GM18867 (cell line): ENCODE measurements at regions not wholly inside any gene's neighbourhood (a gene's known extent, or its start where the extent isn't known, plus 50 kb on each side); places are given as distances from the start of the nearest gene placed in this dataset.

ENCODE experiments used
- ATAC-seq: cut with Tn5 transposase; IDR thresholded peaks from one replicate; pipeline ENCODE4 v1.9.1; 2021; ENCODE audit warnings: mild to moderate bottlenecking, moderate library complexity; ENCODE audit not compliant: unreplicated experiment

DNA sequence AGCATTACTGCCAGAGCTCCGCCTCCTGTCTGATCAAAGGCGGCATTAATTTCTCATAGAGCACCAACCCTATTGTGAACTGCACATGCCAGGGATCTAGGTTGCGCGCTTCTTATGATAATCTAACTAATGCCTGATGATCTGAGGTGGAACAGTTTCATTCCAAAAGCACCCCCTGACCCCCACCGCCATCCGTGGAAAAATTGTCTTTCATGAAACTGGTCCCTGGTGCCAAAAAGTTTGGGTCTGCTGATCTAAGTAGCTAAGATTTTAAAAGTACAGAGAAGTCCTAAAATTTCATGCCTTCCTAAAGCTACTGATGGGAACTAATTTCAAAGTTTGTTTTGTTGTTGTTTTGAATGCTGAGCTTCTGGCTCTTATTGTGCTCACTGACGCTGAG, 281.6 kb downstream of the PRL start:
- no peak for ATAC-seq

DNA sequence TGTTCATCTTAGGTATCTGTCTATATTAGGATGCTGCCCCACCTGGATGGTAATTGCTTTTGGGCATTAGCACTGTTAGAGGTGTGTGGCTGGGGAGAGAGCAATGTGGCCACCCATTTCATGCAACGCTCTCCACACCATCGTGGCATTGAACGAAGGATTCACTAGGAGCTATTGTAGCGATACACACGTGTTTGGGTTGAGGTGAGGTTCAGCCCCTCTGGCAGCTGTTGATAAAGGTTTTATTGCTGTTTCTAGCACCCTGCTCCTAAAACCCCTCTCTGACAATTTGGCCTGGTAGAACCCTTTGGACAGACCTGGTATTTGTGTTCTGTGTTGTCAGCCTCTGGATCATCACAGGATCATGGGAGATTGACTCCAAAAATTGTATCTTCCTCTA, 280.9 kb downstream of the PRL start:
- ATAC-seq, result no peak

DNA sequence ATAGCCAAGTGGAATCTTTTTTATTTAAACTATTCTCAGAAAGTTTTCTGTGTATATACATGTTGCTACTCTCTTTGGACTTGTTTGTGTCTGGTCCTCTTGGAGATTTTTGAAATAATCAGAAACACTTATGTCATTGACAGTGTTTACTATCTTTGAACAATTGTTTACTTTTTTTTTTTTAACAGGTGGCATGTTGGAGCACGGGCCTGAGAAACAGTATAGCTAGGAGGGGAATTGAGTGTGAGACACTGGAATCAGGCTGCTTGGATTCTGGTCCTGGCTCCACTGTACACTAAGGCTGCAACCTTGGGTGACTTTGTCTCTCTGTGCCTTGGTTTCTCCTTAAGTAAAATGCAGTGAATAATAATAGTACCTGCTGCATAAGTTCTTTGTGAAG, 279.6 kb downstream of the PRL start:
- ATAC-seq, result no peak

DNA sequence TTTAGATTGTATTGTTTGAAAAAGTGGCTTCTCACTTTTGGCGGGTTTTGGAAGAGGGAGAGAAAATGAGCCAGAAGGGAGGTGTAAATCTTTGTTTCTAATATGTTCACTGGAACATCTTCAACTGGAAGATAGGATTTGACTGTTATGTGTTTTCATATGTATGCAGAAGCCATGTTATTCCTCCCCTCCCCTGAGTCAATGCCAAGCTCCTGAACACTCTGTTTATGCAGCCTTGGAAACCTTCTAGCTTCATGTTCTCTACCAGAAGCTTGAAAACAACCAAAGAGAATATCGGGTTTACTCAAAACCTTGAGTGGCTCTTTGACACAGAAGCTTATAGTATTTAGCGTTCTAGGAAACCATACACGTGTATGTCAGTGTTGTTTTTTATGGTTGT, 279.1 kb downstream of the PRL start:
- no peak for ATAC-seq

DNA sequence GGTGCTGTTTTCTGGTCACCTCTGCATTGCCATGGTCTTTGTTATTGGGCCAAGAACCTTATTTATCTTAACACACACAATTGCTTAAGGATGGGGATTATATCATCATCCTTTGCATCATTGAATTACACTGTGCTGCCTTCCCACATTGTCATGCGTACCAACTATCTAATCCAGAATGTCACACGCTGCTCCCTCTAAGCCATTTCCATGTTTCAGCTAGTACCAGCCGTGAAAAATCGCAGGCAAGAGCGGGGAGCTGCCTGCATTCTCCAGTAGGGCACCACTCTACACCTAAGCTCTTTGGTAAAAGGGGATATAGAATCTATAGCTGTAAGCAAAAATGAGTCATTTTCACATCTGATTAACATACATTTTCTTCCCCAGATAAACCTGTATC, 277.0 kb downstream of the PRL start:
- no peak for ATAC-seq

DNA sequence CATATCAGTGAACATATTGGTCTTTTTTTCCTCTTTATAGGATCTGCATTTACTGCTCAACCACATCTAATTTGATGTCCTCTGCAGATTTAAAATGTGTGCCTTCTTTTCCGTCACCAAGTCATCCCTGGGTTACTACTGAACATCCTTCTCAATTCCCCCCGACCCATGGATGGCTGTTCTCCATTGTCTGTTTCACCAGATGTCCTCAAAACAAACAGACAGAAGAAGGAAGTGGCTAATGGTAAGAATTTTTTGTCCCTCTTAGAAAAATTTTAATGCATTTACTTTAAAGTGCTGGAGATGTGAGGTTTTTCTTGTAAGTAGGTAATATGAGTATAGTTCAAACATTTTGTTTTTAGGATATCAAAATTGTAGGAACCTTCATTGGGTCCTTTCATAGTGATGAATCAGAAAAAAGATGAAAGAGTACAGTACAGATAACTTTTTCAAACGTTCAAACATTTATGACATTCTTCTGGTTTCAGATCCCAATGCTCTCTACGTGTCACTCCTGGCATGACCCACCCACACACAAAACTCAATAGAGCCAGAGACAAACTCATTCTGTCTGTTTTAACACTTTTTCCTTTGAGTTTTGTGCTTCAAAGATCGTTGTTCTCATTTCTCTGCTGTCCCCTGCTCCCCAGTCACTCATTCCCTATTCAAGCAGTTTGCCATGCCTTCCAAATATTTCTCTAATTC, 276.4 kb downstream of the PRL start:
- no peak for ATAC-seq

DNA sequence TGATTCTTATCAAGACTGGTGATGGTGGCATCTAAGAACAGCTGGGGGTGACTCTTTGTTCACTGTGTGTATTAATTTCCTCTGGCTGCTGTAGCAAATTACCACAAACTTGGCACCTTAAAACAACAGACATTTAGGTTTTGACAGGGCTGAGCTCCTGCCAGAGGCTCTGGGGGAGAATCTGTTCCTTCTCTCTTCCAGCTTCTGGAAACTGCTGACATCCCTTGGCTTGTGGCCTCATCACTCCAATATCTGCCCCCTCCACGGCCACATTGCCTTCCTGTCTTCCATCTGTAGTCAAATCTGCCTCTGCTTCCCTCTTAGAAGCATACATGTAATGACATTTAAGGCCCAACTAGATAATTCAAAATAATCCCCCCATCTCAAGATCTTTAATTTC, 274.9 kb downstream of the PRL start:
- ATAC-seq, result no peak

DNA sequence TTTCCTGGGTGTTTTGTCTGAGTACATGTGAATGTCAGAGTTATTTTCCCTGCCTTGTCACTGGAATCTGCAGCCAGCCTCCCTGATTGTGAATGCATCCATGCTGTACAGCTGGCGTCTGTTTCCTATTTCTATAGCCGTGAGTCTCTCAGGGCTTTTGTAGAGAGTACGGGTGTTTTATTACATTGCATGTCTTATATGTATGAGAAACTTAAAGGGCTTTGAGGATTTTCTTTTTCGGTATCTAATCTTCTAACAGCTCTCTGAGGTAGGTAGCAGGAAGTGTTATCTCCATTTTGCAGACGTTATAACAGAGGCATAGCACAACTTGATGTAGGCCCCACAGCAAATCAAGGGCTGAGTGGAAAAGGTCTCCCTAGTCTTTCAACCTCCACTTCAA, 272.9 kb downstream of the PRL start:
- no peak for ATAC-seq

DNA sequence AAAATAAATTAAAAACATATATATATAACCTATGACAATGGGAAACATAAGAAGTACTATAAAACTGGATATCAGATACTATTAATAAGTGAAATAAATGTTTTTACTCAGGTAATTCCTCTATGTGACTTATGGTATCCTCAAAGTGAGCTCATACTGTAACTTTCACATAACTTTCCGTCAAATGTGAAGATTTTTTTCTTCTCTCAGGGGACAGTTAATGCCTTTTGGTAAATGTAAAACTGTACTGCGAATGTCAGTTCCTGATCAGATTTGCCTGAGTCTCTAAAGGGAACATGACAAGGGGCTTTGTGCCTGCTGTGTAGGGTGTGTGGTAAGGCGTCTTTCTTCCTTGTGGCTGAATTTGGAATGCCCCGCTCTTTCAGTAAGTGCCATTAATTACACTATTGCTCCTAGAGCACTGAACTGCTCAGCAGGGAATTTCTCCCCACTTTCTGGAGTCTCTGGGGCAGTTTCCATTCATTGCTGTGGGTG, 271.8 kb downstream of the PRL start:
- ATAC-seq, result no peak

DNA sequence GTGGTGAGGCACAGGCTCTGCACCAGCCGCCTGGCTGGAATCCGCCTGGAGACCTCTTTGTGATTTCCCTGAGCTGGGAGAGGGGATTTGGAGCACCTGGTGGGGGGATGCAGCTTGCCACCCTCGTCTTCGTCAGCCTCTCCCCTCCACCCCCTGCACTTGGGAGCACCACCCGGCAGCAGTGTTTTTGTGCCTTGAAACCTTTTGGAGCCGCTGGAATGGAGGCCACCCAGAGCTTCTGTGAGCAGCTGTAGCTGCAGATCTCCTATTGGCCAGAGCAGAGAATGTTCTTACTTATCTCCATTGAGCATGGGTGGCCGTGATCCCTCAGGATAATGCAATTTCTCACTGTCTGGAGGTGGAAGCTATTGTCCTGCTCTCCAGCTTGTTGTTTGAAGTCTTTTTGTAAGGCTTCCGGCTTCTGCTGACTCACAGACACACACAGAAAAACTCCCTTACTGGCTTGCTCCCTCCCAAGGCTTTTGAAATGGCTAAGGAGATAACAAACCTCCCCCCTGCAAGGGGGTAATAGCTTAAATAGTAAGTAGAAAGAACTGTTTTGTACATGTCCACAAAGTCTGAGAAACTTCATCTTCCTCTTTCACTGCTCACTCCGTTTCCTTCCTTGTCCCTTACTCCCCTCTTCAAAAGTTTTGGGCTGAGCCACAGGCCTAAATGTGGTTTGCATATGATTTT, 271.2 kb downstream of the PRL start:
- ATAC-seq, result peak; percentile 50

DNA sequence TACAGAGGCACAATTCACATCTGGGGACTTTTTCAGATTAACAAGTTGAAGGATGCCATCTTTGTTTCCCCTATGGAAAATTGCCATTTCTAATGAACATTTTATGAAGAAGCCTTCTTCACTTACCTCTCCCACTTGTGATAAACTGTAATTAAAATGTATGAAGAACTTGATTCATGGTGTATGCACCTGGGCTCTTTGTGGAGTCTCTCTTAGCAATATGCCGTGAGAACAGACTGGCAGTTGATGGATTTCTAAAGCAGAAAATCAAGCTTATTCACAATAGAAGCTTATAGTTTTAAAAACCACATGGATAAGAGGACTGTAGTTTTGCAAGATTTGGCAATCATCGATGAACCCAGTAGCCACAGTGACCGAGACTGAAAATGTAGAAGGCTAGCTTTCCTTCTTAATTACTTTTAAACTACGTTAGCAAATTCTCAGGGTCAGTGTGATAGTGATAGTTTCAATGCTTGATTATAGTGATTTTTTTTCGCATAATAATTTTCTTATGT, 270.6 kb downstream of the PRL start:
- peak; percentile 12 for ATAC-seq

DNA sequence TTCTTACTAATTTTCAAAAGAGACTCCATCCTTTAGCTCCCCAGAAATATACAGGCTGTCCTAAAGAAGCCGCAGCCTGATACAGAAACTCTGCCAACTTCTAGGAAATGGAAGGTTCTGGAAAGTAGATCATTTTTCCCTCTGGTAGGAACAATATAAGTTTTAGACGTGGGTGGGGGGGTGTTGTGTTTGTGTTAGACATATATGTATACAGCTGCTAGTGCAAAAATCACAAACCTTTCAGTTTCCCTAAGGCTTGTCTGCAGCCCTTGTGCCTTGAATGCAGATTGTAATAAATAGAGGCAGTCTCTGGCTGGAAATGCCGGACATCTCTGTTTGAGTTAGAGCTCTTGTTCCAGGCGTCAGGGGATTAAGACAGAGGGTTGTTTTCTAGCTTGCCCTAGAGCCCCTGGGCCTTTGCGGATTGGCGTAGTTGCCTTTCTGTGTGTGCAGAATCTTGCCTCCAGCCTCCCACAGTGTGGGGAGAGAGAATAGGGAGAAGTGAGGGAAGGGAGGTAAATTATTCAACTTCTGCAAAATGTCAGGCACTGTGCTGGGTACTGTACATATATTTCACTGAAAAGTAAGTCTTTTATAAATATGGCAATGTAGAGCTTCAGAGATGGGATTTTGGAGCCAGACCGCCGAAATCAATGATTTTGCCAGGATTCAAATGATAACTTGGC, 269.7 kb downstream of the PRL start:
- ATAC-seq, result no peak

DNA sequence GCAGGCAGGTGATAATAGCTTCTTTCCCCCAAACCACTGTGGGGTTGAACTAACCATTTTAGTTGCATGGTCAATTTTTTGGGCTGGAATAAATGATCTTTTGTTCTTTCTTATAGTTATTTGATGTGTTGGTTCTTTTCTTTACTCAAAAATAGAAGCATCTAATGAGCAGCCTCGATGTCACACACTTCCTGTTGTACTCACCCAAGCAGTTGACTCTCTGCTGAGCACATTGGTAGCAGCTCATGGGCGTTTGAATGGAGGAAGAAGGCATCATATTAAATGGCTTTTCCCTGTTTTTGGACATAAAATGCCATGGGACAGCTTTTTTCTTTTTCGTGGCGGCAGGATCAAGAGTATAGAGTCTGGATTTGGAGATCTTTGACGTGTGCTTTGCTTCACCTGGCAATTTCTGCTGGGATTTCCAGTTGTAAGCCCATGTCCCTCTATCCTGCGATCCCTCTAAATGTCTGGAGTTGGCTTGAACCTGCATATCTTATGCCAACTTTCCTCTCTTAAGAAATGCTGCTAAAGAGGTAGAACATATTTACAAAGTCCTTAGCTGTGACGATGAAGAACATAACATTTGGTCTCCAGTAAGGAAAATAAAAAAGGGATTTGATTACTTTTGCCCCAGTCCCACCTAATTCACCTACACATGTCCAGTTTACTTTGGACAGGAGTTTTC, 268.3 kb downstream of the PRL start:
- peak; percentile 39 for ATAC-seq

DNA sequence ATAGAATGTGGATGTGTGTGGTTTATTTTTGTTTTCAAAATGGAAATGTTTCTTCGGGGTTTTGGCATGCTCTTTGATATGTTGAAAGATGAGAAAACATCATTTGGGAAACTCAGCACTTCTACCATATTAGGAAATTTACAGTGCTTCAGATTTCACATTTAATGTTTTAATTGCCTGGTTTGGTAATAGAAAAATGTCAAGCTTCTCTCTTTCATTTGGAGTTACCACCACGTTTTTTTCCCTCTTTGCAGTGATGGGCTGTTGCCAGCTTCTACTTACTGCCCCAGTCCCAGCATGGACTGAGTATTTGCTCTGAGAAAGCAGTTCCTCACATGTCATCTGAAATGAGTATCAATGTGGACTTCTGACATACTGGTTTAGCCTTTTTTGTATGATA, 267.7 kb downstream of the PRL start:
- ATAC-seq, result no peak

DNA sequence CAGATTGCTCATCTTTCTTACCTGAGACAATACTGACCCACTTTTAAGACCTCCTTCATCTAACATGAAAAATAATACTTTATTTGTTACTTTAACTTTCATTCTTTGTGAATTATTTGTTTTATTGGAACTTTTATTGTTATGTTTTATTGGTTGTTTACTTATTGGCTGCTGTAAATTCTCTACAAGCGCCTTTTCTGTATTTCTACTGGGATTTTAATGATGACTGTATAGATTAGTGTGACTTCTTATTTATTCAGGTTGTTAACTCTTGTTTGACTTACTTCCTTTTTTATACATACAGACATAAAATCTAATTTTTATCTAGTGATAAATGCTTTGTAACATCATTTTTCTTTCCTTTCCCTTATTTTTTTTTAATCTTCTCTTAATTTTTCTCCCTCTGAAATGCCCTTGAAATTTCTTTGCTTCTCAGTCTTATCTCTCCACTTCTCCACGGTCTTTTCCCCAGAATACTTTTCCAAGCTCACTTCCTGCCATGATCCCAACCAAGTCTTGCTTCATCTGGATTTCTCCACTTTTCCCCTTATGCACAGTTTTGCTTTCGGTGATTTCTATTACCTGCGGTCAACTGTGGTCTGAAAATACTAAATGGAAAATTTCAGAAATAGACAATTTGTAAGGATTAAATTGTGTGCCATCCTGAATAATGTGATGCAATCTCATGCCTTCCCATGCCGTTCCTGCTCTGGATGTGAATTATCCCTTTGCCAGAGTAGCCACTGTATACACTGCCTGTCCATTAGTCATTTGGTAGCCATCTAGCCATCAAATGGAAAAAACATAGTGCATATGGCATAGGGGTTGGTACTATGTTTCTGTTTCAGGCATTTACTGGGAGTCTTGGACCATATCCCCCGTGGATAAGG, 265.9 kb downstream of the PRL start:
- no peak for ATAC-seq

DNA sequence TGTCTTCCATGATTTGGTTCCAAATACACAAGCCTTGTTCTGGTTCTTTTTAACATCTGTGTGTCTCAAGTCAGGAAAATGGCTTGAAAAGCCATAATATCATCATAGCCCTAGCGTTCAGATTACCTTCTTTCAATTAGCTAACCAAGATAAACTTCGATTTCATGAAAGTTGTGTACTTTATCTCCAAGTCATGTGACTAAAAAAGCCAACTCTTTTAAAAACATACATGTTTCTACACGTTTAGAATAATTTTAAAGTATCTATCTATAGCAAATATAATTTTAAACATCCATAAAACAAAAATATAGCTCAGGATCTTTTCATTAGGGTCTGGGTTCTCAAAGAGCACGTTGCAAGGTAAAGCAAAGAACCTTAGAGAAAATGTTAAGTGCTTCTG, 261.1 kb downstream of the PRL start:
- no peak for ATAC-seq

DNA sequence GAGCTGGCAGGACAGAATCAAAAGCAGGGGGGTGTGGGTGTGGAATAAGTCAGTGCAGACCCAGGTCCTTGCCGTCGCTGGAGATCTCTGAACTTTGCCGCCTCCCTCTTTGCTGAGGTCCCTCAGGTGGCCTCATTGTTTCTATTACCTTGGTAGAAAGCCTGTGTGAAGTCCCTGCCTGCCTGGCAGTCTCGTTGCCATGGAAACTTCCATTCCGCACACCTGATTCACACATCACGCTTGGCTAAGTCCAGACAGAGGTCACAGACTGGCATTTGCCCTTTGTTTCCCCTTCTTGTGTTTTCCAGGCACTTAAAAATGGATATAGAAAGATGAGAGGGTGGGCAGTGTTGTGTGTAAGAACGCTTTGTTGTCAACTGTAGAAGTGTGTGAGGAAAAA, 260.6 kb downstream of the PRL start:
- ATAC-seq, result peak; percentile 84

DNA sequence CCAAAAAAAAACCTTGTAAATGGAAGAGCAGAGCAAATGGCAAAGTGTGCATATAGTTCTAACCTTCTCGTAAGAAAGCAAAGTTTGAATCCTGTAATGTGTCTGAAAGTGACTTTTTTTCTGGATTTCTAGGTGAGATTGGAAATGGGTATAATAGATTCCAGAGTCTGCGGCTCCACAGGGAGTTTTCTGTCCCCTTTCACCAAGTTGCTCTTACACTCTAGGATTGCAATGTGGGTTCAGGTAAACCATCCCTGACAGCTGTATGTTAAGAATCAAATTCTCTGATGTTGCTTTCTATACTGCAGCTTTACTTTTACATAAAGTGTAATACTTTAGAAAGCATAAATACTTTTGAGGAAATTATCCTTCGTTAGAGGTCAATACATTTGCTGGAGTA, 260.1 kb downstream of the PRL start:
- no peak for ATAC-seq

DNA sequence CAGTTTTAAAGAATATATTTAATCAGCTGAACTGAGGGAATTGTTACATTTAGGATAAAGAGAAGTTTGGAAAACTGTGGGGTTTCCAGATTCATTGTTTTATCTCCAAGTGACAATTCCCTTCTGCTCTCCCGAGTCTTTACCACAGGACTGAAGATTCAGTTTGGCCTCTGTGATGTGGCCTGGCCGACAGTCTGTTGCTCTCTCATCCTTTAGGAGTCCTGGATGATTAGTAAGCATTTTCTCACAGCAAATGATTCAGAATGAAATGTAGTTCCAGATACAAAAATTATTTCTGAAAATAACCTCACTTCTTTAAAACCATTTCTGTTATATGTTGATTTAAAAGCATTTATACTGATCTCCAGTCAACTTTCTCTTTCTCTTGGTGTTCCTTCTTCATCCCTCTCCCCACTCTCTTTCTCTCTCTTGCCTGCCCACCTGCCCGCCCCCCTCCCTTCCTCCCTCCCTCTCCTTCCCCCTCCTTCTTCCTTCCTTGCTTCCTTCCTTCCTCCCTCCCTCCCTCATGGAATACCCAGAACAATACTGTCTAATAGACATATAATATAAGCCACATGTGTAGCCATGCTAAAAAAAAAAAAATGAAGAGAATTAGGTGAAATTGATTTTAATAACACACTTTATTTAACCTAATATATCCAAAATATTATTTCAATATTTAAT, 254.9 kb downstream of the PRL start:
- ATAC-seq, result no peak

DNA sequence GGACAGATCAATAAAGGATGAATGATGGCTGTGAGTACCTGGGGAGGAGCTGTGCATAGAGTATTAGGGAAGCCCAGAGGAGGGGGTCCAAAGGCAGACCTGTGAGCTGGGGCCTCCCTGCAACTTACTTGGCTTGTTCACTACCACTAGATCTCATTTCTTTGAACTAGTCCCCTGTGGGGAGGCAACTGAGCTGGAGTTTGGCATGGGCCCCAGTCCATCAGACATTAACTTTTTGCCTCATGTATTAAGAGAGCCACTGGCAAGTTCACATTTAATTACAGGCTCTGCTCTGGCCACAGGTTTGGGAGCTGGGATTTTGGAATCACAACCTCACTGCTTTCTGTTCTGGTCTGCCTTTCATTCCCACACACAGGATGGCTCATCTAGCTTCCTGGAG, 254.1 kb downstream of the PRL start:
- no peak for ATAC-seq
